AG04450 (cell line): ENCODE measurements at regions not wholly inside any gene's neighbourhood (a gene's known extent, or its start where the extent isn't known, plus 50 kb on each side); places are given as distances from the start of the nearest gene placed in this dataset.
"Not testable (repeated sequence)": the region's sequence is repeated elsewhere in the genome, so short reads cannot be mapped to it uniquely, and the experiment has no call there.

ENCODE experiments used
- CTCF ChIA-PET: fragments of 300-600, 350-600 bp; formaldehyde crosslinking; extraction: SDS; loops from one replicate; lab custom pipeline; 2022; ENCODE audit warnings: antibody characterized with exemption, inconsistent platforms; lab: Charles Lee
- POLR2A ChIA-PET: fragments of 350-600 bp; formaldehyde crosslinking; extraction: SDS; loops from one replicate; lab custom pipeline; 2021; ENCODE audit warnings: antibody characterized with exemption, inconsistent platforms; lab: Yijun Ruan, JAX
- DNase-seq: peaks from one replicate; pipeline ENCODE4 v3.0.0-alpha.2; 2011; ENCODE audit warnings: low read depth, low spot score
- H3K27ac ChIP-seq: one replicate; pipeline ENCODE4 v1.5.1; 2012; ENCODE audit warnings: low read depth, low read length, control low read depth
- H3K27me3 ChIP-seq: one replicate; pipeline ENCODE4 v1.6.0; 2012; ENCODE audit warnings: low read length; ENCODE audit not compliant: control insufficient read depth, insufficient read depth
- H3K4me3 ChIP-seq: 2 replicates; pipeline ENCODE4 v1.5.1; 2011; ENCODE audit warnings: mild to moderate bottlenecking, low read depth, low read length, control low read depth
- H3K9me3 ChIP-seq: 2 replicates; pipeline ENCODE4 v1.5.1; 2012; ENCODE audit warnings: low read length; ENCODE audit not compliant: control insufficient read depth, insufficient read depth
- CTCF ChIP-seq: IDR thresholded peaks from 2 replicates; pipeline ENCODE4 v1.5.1; 2011; ENCODE audit warnings: low read depth, low read length, control low read depth, inconsistent platforms

GRCh38 chr14:71399057-71399487, 491.8 kb downstream of the PCNX1 start:
- no peaks in the 10 kb centered on the region for H3K9me3 ChIP-seq
- no peak for DNase-seq
- H3K27me3 ChIP-seq, result no peaks in the 10 kb centered on the region
- TF ChIP-seq CTCF, result no peak
- POLR2A ChIA-PET, result no interaction called here
- no peak overlapping the region for H3K27ac ChIP-seq
- no peak overlapping the region for H3K4me3 ChIP-seq
- CTCF ChIA-PET, result no interaction called here

GRCh38 chr14:71400871-71401321, 493.6 kb downstream of the PCNX1 start:
- CTCF ChIA-PET, result no interaction called here
- no peak for DNase-seq
- Histone ChIP-seq H3K4me3 (no peak overlapping the region), H3K9me3 (no peaks in the 10 kb centered on the region), H3K27ac (no peak overlapping the region), H3K27me3 (no peaks in the 10 kb centered on the region)
- TF ChIP-seq CTCF, result no peak
- POLR2A ChIA-PET, result no interaction called here

- POLR2A ChIA-PET, CTCF ChIA-PET, H3K9me3 ChIP-seq, H3K27me3 ChIP-seq, DNase-seq, H3K27ac ChIP-seq, H3K4me3 ChIP-seq: not testable (repeated sequence)
Measured at GRCh38 chr14:71402415-71402814, 495.2 kb downstream of the PCNX1 start.

- no peak for DNase-seq
- CTCF ChIA-PET, result interaction anchor here (0.6 to 1.4 kb wide), 5 partner anchors 11 to 1900 kb away, joined by 3 to 5 read pairs (median 3); no protein-coding TSS in a partner anchor
- peak; percentile 30; the same call in 1 of the 2 replicates for TF ChIP-seq CTCF
- H3K27ac ChIP-seq, result no peak overlapping the region
- no peaks in the 10 kb centered on the region for H3K27me3 ChIP-seq
- no peaks in the 10 kb centered on the region for H3K9me3 ChIP-seq
- POLR2A ChIA-PET, result interaction anchor here (0.7 to 0.9 kb wide), 3 partner anchors 39 to 133 kb away, joined by 6 to 9 read pairs (median 8); partner anchors contain the start of gene SIPA1L1
- H3K4me3 ChIP-seq, result no peak overlapping the region
Measured at GRCh38 chr14:71403656-71404055, 496.4 kb downstream of the PCNX1 start.

GRCh38 chr14:71405676-71406075, 498.4 kb downstream of the PCNX1 start:
- CTCF ChIA-PET, result interaction anchor here (1.4 kb wide), 1 partner anchor 9 kb away, joined by 3 read pairs; no protein-coding TSS in a partner anchor

More at GRCh38 chr14:71405676-71406075, 498.4 kb downstream of the PCNX1 start:
- DNase-seq, result no peak
- H3K9me3 ChIP-seq, result no peaks in the 10 kb centered on the region
- no peaks in the 10 kb centered on the region for H3K27me3 ChIP-seq
- TF ChIP-seq CTCF, result no peak
- no peak overlapping the region for H3K4me3 ChIP-seq
- POLR2A ChIA-PET, result no interaction called here
- no peak overlapping the region for H3K27ac ChIP-seq
